GM18498 (cell line): ENCODE measurements at regions not wholly inside any gene's neighbourhood (a gene's known extent, or its start where the extent isn't known, plus 50 kb on each side); places are given as distances from the start of the nearest gene placed in this dataset.

Experiments used
- ATAC-seq: cut with Tn5 transposase; IDR thresholded peaks from one replicate; pipeline ENCODE4 v1.9.1; 2021; ENCODE audit warnings: mild to moderate bottlenecking, moderate library complexity; ENCODE audit not compliant: unreplicated experiment

- no peak for ATAC-seq
Observed at GRCh38 chr13:72029981-72030380, 163.0 kb upstream of the DACH1 start.

GRCh38 chr13:72025836-72026235 lies 158.8 kb upstream of the DACH1 start:
- ATAC-seq, result no peak

DNA sequence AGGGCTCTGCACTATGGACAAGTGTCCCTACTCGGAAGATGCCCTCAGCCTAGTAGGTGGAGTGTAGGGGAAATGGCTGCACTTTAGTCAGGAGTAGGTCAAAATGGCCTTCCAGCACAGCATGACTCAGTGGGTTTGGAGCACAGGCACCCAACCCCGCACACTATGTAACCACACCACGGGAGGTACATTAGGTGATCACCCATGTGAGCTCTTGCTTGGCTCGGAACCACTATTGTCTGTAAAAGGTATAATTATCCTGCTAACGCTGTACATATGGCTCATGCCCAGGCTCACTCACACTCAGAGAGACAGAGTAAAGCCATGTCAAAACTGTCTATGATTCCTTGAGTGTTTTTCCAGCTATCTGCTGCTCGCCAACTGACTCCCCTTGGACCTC lies 156.9 kb upstream of the DACH1 start:
- no peak for ATAC-seq

DNA sequence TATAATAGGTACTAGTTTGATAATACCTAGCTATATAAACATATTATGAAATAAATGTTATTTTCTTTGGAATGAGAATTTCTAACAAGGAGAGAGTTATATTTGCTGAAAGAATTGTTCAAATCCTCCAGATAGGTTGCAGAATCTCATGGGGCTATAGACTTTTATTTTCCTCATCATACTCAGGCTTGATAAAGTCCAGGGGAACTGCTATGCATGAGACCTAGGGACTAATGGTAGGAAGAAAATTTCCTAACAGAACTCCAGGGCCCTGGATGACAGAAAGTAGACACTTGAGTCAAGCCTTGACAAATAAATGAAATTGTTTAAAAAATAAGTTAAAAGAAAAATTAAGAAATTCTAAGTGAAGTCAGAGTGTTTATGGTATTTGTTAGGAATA lies 138.5 kb upstream of the DACH1 start:
- no peak for ATAC-seq

- ATAC-seq, result no peak
Observed at GRCh38 chr13:72004784-72005374, 137.9 kb upstream of the DACH1 start.

DNA sequence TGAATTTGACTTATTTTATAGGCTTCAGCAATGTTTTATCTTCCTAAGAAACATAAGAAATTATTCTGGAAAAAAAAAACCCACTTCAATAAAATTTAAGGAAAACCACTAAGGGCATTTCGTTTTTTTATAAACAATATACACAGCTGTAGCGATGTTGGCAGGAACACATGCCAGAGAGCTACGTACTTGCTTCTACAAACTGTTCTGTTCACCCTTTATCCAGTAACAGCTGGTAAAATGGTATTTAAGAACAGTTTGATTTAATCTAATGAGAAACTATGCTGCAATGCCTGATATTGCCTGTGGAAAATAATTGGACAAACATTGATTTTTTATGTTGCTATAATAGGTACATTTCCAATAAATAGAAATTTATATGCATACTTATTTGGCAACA lies 137.2 kb upstream of the DACH1 start:
- no peak for ATAC-seq

DNA sequence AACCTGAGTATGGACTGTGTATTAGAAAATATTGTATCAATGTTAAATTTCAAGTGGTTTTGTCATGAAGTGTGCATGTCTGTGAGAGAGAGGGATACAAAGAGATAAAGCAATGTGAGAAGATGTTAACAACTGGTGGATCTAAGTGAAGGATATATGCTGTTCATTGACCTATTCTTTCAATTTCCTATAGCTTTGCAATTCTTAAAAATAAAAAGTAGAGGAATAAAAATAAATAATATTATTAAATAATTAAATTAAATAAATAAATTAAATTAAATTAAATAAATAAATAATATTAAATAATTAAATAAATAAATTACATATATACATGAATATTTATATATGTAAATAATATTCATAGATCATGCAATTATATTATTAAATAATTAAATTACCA lies 131.2 kb upstream of the DACH1 start:
- ATAC-seq, result no peak

GRCh38 chr13:71979616-71980015 lies 112.6 kb upstream of the DACH1 start:
- no peak for ATAC-seq

- no peak for ATAC-seq
Observed at GRCh38 chr13:71977028-71977427, 110.0 kb upstream of the DACH1 start.

GRCh38 chr13:71967990-71968389 lies 101.0 kb upstream of the DACH1 start:
- no peak for ATAC-seq

DNA sequence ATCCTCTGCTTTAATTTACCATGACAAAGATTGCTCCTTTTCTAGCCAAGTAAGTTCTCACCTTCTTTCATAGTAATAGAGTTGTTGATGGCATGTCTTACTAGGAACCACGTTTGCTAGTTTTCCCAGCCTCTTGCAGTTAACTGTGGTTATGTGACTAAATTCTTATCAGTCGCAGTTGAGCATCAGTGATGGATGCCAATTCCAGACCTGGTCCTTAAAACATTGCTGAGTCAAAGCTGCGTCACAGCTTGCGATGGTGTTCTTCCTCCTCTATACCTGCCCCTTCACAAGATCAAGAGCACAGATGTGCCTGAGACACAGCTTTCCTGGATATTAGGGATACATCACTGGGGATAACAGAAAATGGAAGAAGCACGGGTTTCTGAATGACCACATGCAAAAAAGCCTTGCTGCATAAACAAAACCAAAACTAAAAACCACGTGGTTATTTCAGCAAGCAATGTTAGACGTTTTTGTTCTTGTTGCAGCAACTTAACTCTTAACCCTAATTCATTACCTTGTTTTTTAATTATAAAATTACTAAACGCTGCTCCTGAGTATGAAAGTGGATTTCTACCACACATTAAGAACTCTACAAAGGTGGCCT lies 97.6 kb upstream of the DACH1 start:
- peak; percentile 59 for ATAC-seq

DNA sequence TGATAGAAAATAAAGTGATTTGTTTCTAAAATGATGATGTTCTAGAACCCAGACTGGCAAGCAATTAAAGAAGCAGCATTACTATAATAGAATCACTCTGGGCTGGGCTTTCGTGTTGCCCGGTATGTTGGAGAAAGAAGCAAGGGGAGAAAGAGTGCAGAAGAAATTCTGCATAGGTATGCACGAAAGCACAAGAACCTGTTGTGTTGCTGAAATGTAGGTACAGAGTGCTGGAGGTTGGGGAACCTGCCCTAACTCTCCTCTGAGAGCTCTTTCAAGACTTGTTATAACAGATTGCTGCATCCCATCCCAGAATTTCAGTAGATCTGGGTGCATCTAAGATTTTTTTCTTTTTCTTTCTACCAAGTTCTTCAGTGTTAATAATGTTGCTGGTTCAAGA lies 95.7 kb upstream of the DACH1 start:
- no peak for ATAC-seq

GRCh38 chr13:71962126-71962525 lies 95.1 kb upstream of the DACH1 start:
- no peak for ATAC-seq

DNA sequence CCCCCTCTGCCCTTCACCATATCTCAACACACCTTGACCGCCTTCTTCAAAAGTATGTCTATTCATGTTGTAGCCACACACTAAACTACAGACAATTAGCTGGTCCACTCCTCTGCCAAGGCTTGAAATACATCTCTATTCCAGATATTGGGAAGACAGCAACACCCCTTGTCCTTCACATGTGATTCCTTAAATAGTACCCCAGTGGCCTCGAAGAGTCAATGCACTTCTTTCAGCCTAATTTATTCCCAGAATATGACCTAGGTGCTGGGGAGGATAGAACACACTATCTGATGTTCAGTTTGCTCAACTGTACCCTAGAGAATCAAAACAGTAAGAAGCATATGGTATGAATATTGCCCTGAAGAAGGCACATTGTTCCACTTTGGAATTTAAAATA lies 82.4 kb upstream of the DACH1 start:
- no peak for ATAC-seq

- ATAC-seq, result no peak
Observed at GRCh38 chr13:71939186-71939585, 72.2 kb upstream of the DACH1 start.

GRCh38 chr13:71935166-71935840 lies 68.3 kb upstream of the DACH1 start:
- ATAC-seq, result no peak

GRCh38 chr13:71924931-71925330 lies 57.9 kb upstream of the DACH1 start:
- no peak for ATAC-seq

DNA sequence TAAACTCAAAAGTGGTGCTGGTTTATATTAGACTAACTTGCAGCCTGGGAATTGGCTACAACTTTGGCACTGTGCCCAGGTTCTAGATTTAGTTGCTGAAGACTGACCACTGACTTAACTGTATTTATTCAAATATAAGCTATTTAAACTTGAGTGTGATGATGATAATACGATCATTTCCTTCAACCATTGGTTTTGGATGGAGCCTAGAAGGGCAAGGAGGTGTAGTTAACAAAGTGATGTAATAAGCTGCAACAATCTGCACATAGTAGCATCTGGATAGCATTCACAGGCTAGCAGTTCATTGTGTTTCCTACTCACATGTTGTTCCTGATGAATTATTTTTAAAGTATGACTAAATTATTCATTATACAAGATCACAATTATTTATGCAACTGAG lies 55.2 kb upstream of the DACH1 start:
- ATAC-seq, result no peak
